HG03045 (cell line): ENCODE measurements at regions not wholly inside any gene's neighbourhood (a gene's known extent, or its start where the extent isn't known, plus 50 kb on each side); places are given as distances from the start of the nearest gene placed in this dataset.

Experiments used
- ATAC-seq: cut with Tn5 transposase; IDR thresholded peaks from one replicate; pipeline ENCODE4 v1.9.1; 2021; ENCODE audit warnings: mild to moderate bottlenecking, moderate library complexity; ENCODE audit not compliant: unreplicated experiment

DNA sequence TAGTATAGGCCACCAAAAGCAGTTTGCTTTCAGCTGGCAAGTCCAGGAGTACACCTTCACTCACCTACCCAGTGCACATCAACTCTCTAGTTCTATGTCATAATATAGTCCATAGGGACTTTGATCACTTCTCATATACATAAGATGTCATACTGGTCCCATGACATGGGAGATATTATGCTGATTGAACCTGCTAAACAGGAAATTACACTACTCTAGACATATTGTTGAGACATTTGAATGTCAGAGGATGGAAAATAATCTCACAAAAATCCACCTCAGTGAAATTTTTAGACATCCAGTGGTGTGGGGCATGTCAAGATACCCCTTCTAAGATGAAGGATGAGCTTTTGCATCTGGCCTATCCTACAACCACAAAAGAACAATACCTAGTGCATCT, 322.5 kb downstream of the EN1 start:
- ATAC-seq, result no peak

DNA sequence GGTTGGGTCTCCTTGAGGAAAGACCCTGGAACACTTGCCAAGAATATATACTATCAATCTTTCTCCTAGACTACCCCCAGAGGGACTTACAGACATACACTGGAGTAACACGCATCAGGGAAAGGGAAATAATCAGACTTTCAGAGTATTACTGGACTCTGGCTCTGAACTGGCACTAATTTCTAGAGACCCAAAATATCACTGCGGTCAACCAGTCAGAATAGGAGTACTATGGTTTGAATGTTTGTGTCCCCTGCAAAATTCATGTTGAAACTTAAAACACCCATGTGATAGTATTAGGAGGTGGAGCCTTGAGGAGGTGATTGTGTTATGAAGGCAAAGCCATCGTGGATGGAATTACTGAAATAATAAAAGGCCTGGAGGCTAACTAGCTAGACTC, 323.7 kb downstream of the EN1 start:
- ATAC-seq, result no peak

GRCh38 chr2:118521960-118522359, 325.5 kb downstream of the EN1 start:
- no peak for ATAC-seq

- no peak for ATAC-seq
Observed at GRCh38 chr2:118521272-118521671, 326.2 kb downstream of the EN1 start.

DNA sequence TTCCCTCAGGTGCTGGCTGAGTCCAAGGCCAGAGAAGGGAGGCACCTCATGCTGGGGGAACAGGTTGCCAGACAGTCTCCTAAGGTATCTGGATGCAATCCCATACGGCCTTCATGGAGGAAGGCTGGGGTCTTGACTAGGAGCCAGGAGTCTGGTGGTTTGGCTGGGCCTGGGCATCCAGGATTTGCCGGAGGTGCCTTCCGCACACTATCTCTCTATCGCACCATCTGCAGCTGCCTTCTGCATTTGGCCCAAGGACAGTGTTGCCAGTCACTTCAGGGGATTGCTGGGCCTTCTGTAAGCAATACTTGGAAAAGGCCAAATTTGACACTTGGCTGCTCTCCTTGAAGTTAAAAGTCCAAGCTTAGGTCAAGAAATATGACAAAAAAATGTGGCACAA, 327.2 kb downstream of the EN1 start:
- ATAC-seq, result no peak

GRCh38 chr2:118519511-118519910, 327.9 kb downstream of the EN1 start:
- ATAC-seq, result no peak

DNA sequence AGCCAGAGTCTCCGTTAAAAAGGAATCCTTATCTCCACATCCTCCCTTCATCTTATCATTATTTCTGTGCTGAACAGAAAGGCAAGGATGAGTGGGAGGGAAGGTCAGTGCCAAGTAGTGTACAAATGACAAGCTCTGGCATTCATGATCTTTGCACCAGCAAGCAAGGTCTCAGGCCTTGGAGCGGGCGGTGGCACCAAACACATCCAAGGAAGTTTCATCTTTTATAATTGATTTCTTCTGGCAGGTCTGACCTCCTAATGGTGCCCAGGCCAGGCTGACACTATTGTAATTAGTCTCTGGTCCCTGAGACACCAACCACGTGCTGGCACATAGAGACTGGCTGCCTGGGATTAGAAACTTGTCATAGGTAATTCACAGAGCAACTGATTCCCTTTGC, 336.6 kb downstream of the EN1 start:
- no peak for ATAC-seq

DNA sequence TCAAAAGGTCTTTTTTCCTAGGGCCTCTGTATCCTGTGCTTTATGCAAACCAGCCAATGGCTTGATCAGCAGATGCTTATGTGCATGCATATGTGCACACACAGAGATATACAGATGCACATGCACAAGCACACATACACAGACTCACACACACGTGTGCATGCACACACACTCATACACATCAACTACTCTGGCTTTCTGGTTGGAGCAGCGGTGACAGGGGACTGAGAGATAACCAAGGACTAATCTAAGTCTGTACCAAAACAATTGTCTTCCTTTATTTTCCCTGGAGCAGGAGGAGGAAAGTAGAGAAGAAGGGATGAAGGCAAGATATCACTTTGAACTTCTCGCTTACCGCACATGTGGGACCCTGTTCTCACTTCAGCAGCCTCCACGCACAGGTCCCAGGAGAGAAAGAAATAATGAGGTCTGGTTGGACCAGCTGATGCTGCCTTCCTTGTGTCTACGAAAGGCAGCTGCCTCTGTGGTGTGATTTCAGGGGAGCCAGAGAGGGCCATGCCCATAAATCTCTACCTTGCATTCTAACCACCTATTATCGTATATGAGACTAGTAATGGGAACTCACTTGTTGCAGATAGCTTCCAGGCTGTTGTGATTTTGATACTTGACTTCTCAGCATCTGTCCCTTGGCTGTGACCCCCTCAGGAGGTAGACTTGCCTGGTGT, 338.0 kb downstream of the EN1 start:
- no peak for ATAC-seq

DNA sequence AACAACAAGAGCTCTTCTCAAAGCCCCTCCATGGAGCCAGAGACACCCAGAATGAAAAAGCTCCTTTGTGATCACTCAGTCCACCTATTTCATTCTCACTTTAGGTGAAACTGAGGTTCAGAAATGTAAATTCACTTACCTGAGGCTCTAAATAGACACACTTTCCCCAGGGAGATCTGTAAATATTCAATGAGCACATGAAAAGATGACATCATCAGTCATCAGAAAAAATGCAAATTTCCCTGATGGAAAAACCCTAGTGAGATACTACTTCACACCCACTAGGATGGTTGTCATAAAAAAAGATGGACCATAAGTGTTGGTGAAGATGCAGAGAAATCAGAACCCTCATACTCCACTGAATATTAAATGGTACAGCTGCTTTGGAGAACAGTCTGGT, 339.2 kb downstream of the EN1 start:
- no peak for ATAC-seq

DNA sequence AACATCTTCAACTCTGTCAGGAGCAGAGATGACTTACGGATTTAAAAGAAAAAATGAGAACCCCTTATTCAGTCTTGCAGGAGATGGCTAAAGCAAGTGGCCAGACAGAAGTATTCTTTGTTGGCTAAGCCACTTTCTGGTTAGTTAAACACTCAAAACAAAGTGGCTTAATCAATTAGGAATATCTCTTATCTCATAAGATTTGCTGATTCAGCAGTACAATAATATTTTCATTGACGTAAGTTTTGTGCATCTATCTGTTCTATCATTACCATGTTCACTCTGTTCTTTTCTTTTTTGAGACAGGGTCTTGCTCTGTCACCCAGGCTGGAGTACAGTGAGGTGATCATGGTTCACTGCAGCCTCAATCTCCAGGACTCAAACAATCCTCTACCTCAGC, 342.0 kb downstream of the EN1 start:
- ATAC-seq, result no peak

DNA sequence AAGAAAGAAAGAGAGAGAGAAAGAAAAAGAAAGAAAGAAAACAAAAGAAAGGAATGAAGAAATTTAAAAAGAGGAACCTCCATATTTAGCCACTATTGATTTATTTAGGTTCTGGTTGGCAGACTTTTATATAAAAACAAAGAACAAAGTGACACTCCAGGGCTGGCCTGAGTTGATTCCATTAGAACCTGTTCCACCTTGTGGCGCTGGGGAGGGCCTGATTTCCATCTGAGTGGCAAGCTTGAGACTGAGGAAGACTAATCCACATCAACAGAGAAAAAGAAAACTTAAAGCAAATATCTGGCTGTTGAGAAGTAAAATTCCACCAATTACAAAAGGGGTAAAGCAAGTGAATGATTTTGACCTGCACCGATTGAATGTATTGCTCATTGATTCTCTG, 345.3 kb downstream of the EN1 start:
- ATAC-seq, result no peak

DNA sequence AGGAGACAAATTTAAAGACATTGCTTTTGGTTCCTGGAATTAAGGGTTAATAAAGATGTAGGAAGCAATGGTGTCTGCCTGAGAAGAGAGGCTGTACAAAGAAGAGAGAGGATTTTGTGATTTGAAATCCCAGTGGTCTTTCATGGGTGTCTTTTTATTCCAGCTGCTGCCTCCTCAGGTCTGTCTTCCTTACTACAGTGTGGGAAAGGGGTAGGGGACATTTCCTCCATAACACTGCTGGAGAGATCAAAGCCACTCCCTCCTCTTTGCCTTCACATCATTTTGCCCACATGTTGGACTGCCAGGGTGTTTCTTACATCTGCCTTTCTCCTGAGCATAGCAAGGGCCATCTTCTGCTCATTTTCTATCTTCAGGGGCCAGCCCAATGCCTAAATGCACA, 348.5 kb downstream of the EN1 start:
- no peak for ATAC-seq

GRCh38 chr2:118496870-118497611, 350.4 kb downstream of the EN1 start:
- no peak for ATAC-seq

- no peak for ATAC-seq
Observed at GRCh38 chr2:118496467-118496866, 351.0 kb downstream of the EN1 start.

- no peak for ATAC-seq
Observed at GRCh38 chr2:118495290-118495689, 352.2 kb downstream of the EN1 start.

DNA sequence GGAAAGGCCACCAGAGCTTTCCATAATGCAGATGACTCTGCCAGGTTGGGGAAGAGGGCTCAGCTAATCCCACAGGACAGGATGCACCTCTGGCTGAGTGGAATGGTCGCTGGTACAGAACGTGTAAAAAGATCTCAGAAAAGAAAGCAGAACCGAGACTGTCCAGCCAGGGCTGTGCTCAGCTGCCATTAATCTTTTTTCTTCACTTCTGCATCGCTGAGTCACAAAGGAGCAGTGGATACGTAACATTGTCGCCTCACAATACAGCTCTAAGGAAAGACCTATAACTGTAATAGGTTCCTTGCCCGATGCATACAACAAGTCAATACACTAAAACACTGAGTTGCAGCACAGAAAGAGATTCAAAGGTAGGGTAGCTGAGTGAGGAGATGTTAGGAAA, 354.2 kb downstream of the EN1 start:
- no peak for ATAC-seq

DNA sequence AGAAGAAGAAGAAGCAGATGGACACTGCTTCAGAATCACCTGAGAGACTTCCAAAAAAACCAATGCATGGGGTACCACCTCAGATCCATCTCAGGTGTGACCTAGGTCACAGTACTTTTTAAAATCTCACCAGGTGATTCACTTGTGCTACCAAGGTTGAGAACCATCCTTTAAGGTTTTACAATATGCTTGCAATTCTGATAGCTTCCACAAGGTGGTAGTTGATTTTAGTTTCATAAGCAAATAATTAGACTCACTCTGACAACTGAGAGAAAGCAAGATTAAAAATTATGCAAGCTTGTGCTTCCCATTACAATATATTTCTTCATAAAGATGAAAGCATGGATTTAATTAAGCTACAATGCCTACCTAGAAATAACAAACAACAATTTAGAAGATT, 355.1 kb downstream of the EN1 start:
- no peak for ATAC-seq

DNA sequence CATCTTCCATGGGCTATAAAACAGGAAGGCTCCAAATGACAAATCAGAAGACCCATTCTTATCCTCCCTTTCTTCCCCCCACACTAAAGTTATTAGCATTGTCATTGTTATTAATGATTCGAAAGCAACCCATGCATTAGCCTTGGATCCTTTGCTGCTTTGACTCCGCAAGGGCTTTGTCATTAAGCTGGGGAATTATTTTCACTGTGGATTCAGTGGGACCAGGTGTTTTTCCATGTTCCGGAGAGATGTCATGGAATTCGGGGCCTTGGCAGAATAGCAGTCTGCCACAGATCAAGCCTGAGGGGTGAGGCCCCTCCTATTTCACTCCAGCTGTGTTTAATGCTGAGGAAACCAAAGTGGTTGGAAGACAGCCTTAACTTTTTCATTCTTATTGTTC, 357.1 kb downstream of the EN1 start:
- ATAC-seq, result no peak

- no peak for ATAC-seq
Observed at GRCh38 chr2:118489712-118490299, 357.6 kb downstream of the EN1 start.

- ATAC-seq, result no peak
Observed at GRCh38 chr2:118481299-118481698, 366.1 kb downstream of the EN1 start.

- no peak for ATAC-seq
Observed at GRCh38 chr2:118479020-118479419, 368.4 kb downstream of the EN1 start.

DNA sequence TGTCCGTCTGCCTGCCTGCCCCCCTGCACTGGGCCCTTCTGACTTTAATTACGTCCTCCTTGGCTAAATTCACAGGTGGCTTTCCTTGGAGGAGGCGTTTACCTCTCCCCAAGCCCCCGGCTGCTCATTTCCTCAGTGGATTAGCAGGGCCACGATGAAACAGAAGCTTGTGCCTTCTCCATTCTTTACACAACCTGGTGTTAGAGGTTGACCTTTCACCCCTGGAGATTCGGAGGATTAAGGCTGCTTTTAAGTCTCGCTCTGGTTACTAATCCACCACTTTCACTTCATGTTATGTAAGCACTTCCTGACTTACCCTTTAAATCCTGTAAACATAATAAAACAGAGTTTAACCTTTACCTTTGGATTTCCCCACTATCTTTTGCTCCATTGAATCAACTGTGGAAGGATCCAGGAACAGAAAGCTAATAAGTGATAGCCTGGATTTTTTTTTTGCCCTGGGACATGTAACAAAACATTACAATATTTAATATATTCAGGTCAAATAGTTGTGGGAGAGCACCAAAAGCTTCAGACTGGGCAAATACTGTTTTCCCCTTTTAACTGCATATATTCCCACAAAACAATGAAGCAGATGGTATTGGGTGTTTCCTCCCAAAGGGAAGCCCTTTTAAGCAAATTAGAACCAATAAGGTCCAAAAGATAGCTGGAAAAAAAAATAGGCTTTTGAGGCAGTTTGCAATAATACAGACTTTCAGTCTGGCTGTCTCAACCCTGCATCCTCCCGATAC, 370.2 kb downstream of the EN1 start:
- no peak for ATAC-seq
